AG08395 (cell line): ENCODE measurements at regions not wholly inside any gene's neighbourhood (a gene's known extent, or its start where the extent isn't known, plus 50 kb on each side); places are given as distances from the start of the nearest gene placed in this dataset.
"Not testable (repeated sequence)": the region's sequence is repeated elsewhere in the genome, so short reads cannot be mapped to it uniquely, and the experiment has no call there.

Source experiments
- DNase-seq: peaks from one replicate; pipeline ENCODE4 v3.0.0; 2012; ENCODE audit warnings: mixed read lengths, low spot score

- not testable (repeated sequence) for DNase-seq
These were observed 198.0 kb downstream of the LRRC70 start for GRCh38 chr5:62776592-62776991.

DNA sequence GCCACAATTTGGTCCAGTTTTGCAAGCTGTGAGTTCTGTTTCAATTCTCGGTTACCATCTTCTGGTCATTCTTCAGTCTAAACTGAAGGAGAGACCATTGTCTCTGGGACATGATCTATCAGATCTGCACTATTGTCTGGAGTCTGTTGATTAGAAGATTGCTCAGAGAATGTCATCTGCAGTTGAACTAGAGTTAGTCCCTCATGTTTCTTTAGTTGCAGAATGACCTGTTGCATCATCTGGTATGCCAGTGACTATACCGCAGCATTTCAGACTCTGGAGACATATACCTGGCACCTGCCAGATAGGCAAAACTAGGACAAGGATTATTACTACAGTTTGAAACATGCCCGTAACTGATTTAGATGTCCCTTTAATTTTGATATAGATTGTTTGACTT is 194.8 kb downstream of the LRRC70 start:
- DNase-seq = no peak

- no peak for DNase-seq
These were observed 192.7 kb downstream of the LRRC70 start for GRCh38 chr5:62771341-62771740.

DNA sequence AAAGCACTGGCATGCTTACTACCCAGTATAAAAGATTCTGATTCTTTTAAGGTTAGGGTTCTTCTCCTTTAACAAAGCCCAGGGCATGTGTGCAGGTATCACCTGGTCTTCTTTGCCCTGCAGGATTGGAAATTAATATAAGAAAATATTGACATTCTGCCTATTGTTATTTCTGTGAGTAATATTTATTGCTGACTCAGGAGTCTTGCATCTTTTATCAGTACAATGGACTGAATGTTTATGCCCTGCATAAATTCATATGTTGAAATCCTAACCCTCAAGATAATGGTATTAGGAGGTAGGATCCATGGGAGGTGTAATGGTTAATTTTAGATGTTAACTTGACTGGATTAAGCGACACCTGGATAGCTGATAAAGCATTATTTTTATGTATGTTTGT is 189.0 kb downstream of the LRRC70 start:
- no peak for DNase-seq

- no peak for DNase-seq
These were observed 188.5 kb downstream of the LRRC70 start for GRCh38 chr5:62767077-62767476.

- DNase-seq = no peak
These were observed 183.9 kb downstream of the LRRC70 start for GRCh38 chr5:62762503-62762902.

DNA sequence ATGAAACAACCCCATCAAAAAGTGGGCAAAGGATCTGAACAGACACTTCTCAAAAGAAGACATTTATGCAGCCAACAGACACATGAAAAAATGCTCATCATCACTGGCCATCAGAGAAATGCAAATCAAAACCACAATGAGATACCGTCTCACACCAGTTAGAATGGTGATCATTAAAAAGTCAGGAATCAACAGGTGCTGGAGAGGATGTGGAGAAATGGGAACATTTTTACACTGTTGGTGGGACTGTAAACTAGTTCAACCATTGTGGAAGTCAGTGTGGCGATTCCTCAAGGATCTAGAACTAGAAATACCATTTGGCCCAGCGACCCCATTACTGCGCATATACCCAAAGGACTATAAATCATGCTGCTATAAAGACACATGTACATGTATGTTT is 179.1 kb downstream of the LRRC70 start:
- not testable (repeated sequence) for DNase-seq

GRCh38 chr5:62752998-62753367 is 174.4 kb downstream of the LRRC70 start:
- DNase-seq = not testable (repeated sequence)

- not testable (repeated sequence) for DNase-seq
These were observed 173.7 kb downstream of the LRRC70 start for GRCh38 chr5:62752056-62752997.

- no peak for DNase-seq
These were observed 163.6 kb downstream of the LRRC70 start for GRCh38 chr5:62742207-62742606.

DNA sequence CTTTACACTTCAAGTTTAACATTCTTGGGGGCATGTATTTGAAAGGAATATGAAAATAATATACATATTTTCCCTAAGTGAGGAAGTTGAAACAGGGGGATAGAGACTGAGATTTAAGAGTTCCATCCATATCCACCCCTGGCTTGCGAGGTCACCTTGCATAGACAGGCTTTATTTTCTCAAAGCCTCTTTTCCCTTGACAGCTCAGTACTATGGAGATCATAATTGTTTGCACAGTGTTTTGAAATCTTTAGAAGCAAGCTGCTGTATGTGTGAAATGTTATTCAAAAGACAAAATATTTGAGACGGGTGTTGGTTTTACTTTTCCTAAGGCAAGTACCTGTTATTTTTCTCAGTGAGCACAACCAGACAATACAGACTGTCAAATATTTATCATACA is 163.1 kb downstream of the LRRC70 start:
- DNase-seq = no peak

DNA sequence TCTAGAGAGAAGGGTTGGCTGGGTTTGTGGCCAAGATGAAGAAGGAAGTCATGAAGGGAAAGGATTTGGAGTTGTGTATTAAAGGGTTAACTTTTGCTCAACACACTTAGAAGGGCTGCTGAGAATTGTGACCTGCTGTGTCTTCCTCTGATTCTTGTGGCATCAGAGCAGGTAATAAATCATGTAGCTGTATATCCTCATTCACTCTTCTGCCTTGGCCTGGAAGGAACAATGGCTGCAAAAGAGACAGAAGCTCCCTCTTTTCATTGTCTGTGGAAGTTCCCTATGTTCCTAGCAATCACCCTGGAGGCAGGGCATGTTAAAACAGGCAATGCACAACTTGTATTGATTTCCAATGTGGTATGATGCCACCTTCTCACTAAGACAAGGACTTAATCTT is 159.1 kb downstream of the LRRC70 start:
- DNase-seq = no peak

GRCh38 chr5:62732677-62733121 is 154.1 kb downstream of the LRRC70 start:
- DNase-seq = no peak

- no peak for DNase-seq
These were observed 152.4 kb downstream of the LRRC70 start for GRCh38 chr5:62731022-62731421.

GRCh38 chr5:62729675-62730074 is 151.1 kb downstream of the LRRC70 start:
- no peak for DNase-seq

DNA sequence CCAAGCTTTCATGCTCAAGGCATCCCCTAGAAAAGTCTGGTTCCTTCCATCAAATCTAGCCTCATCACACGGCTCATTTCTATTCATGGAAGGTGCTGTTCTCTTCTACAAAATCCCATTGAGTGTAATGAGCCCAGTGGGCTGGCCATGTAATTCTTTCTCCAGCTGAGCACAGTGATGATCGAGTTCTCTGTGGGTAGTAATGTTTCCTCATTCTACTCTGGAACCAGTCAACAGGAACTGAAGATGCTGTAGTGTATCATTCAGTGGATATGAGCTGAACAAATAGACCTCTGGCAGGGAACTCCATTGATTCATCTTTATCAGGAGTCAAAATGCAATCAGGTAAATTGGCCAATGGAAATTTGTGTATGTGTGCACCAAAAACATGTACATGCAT is 149.2 kb downstream of the LRRC70 start:
- no peak for DNase-seq

- DNase-seq = no peak
These were observed 148.6 kb downstream of the LRRC70 start for GRCh38 chr5:62727184-62727583.

DNA sequence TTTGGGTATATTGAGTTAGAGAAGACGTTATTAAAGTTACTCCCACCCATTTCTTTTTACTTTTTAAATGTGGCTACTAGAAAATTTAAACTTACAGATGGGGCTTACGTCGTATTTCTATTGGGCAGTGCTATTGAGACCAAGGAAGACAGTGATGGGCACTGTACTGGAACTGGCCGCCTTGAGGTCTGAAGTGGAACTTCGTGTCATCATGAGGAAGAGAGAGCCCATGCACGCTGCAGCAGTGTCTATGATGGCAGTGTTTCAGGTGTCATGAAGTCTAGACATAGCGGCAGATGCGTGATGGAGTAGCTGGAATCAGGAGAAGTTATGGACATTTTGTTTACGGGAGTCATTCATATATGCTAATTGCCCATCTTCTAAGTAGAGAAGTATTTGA is 143.7 kb downstream of the LRRC70 start:
- no peak for DNase-seq

DNA sequence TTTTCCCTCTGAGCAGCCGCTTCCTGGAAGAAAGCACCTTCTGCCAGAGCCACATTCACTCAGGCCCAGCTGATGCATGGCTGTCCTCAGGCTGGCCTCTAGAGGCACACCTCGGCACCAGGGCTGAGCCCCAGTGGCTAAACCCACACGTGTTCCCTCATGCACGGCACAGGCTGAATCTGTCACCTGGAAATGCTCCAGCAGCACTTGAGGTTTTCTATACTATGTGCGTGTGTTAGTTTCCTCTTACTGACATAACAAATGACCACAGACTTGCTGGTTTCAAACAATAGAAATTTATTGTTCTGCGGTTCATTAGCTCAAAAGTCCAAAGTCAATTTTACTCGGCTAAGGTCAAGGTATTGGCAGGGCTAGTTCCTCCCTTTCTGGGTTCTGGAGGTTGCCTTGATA is 141.4 kb downstream of the LRRC70 start:
- DNase-seq = peak; percentile 18

- DNase-seq = no peak
These were observed 140.6 kb downstream of the LRRC70 start for GRCh38 chr5:62719061-62719720.

- DNase-seq = no peak
These were observed 139.7 kb downstream of the LRRC70 start for GRCh38 chr5:62718324-62718723.

DNA sequence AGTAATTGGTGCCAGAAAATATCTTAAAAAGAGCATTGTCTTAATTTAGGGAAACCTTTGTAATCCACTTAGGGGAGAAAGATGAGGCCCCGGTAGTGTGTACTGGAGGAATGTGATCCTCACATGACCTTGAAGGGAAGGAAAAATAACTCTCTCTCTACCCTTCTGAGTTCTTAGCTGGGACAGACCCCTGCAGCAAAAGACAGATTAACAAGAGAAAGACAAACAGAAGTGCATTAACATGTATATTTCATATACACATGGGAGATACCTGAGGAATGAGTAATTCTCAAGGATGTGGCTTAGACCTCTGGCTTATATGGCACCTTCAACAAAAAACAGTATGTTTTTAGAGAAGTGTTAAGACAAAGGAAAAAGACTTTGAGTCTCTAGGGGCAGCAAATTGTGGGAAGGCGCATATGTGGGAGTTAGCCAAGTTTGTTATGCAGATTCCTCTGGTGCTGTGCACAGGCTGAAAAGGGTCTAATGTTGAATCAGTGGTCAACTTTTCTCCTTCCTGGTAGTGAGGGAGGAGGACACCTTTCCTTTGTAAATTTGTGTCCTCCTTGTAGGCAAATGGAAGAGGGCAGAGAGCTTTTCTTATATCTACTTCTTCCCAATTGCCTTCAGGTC is 138.8 kb downstream of the LRRC70 start:
- no peak for DNase-seq

DNA sequence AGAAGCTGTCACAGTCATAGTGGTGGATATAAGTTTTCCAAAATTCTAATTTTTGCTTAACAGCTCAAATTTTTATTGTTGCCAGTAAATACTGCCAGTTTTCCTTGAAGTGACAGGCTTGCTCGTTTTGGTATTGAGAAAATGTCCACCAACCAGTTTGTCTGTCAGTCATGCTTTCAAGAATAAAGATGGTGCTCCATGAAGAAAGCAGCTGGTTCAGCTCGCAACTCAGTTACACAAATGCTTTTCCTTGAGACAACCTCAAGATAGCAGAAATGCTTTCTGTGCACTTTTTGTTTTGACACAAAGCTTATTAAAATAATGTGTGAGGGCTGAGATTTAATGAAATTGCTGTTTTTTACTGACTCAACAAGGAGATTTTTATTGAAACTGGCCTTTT is 135.7 kb downstream of the LRRC70 start:
- DNase-seq = no peak
